NCI-H748 (cell line): ENCODE measurements at regions not wholly inside any gene's neighbourhood (a gene's known extent, or its start where the extent isn't known, plus 50 kb on each side); places are given as distances from the start of the nearest gene placed in this dataset.
"Not testable (repeated sequence)": the region's sequence is repeated elsewhere in the genome, so short reads cannot be mapped to it uniquely, and the experiment has no call there.

Experiments
- DNase-seq: peaks from one replicate; lab custom pipeline; 2025; ENCODE audit not compliant: unreplicated experiment; lab: John Stamatoyannopoulos, UW

- no peak for DNase-seq
Observed at GRCh38 chr6:76856065-76856464, 607.2 kb downstream of the HTR1B start.

DNA sequence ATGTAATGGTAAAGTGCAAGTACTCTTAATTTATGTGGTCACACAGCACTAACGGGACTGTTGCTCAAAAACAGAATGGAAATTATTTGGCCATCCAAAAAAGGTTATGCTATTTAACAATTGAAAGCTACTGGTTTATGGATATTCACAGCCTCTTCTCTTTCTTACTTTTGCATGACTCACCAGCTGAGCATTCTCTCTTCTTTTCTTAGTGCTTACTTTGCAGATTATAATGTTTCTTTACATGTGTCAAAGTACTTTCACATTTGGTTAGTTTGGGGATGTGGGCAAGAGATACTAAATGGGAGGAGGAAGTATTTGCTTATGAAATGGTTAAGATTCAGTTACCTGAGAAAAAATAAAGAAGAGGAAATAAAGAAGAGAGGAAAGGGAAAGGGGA lies 610.5 kb downstream of the HTR1B start:
- DNase-seq: no peak

GRCh38 chr6:76849274-76849970 lies 613.9 kb downstream of the HTR1B start:
- DNase-seq: peak; percentile 51

DNA sequence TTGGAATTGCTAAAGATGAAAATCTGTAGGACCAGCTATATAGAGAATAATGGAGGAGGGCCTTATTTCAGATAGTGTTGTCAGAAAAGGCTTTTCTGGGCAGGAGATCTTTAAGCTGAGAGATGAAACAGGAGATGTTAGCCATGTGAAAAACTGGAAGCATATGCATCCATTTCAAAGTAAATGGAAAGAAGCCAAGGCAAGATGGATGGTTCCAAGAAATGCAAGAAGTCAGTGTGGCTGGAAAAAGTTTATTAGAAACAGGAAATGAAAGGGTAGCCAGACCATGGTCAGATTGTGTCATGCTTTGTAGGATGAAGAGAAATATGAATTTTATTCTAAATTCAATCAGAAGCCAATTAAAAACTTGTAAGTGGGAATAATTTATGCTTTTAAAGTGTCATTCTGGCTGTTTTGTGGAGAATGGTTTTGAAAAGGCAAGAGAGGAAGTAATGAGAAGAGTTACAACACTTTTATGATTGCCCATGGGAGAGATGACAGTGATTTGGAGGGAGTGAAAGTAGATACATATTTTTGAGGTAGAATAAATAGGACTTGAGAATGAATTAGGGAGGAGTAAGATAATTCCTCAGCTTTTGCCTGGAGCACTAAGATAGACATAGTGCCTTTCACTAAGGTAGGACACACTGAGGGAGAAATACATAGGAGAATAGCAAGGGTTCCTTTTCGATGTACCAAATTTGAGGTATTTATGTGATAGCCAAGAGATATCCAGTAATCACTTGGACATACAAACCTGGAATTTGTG lies 620.1 kb downstream of the HTR1B start:
- no peak for DNase-seq

GRCh38 chr6:76840865-76841264 lies 622.4 kb downstream of the HTR1B start:
- no peak for DNase-seq

DNA sequence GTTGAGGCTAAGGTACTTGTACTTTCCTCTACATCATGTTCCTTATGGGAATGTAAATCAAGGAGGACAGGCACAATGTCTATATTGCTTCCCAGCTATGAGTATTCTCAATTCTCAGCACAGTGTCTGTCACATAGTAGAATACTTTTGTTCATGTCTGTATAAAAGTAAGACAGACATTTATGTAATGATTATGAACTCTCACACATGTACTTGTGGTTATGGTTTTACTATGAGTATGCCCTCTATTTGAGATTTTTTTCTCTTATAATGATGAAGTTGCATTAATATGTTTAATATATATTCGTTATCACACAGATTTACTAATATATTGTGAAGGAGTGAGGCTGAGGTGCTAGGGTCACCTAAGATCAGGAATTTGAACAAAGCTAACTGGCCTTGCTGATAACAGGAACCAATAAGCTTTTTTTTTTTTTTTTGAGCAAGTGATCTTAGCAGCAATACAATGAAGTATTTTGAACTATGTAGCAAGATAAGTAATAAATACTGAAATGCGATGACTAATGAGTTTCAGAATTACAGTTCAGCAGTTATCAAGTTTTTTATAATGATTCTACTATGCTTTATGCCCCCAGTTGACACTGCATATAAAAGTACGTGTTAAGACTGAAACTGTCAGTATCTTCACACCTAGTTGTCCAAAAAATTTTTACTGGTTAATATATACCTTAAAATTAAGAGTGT lies 623.1 kb downstream of the HTR1B start:
- no peak for DNase-seq

DNA sequence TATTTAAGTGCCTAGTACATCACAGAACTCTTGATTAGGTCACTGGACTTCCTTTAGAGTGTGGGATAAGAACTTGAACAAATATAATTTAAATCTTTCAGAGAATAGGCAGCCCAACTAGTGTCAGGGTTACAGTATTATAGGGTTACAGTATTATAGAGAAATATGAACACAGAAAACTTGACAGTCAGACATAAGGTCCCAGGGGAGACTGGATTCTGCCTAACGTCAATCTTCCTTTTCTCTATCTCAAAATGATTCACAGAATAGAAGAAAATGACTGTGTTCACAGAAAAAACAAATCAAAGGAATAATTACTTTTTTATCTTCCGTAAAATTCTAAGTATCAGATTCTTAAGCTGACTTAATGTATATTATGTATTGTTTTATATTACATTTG lies 623.8 kb downstream of the HTR1B start:
- DNase-seq: no peak

DNA sequence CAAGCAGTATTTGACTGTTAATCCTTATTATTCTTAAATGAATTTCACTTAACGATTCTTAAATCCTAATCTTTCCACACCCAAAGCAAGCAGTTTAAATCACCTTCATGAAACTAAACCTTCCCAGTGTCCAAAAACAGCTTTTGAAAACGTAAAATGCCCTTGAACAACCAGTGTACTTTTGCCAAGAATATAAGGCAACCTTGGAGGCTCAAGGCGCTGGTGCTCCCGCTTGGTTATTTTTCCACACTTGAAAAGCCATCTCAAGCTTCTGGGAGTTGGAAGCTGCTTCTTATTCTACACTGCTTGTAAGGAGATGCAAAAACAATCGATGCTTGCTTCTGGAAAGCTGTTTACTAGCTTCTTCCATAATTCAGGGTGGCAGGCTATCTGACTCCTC lies 625.7 kb downstream of the HTR1B start:
- DNase-seq: no peak

GRCh38 chr6:76835695-76836094 lies 627.6 kb downstream of the HTR1B start:
- DNase-seq: no peak

- peak; percentile 15 for DNase-seq
Observed at GRCh38 chr6:76835293-76835692, 628.0 kb downstream of the HTR1B start.

DNA sequence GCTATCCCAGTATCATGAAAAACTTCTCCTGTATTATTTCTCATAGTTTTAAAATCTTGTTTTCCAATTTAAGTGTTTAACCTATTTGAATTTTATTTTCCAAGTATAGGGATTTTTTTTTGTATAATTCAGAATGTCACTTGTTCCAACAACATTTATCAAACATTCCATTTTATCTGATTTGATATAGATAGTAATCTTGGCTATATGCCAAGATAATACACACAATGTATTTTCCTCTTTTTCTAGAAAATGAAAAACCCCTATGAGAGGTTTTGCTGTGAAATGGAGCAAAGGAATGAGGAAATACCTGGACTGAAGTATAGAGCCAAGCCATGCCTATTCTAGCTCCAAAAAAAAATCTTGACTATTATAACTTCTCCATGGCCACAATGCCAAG lies 628.9 kb downstream of the HTR1B start:
- DNase-seq: no peak

- peak; percentile 77 for DNase-seq
Observed at GRCh38 chr6:76831299-76831698, 632.0 kb downstream of the HTR1B start.

DNA sequence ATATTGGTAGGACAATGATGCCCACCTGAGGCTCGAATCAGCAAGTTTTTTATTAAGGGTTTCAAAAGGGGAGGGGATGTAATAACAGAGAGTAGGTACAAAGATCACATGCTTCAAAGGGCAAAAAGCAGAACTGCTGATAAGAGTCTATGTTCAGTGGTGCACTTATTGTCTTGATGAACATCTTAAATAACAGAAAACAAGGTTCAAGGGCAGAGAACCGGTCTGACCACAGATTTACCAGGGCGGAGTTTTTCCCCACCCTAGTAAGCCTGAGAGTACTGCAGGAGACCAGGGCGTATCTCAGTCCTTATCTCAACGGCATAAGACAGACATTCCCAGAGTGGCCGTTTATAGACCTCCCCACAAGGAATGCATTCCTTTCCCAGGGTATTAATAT lies 639.7 kb downstream of the HTR1B start:
- not testable (repeated sequence) for DNase-seq

- DNase-seq: no peak
Observed at GRCh38 chr6:76818451-76818850, 644.8 kb downstream of the HTR1B start.

DNA sequence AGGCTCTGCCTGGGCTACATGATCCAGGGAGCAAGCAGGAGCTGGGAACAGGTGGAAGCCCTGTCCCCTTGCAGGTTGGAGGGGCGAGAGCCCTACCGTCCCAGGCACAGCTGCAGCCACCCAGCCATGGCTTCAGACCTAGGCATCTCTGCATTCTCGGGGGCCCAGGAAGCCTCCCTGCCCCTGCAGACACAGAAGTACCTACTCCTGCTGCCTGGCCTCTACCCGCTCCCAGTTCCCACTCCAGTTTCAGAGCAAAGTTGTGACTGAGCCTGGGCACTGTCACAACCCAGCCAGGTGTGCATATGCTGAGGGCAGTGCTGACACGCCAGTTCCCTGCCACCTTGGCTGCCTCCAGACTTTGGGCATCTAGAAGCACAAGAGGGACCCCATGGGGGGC lies 645.9 kb downstream of the HTR1B start:
- DNase-seq: no peak

GRCh38 chr6:76814496-76815458 lies 648.5 kb downstream of the HTR1B start:
- no peak for DNase-seq

DNA sequence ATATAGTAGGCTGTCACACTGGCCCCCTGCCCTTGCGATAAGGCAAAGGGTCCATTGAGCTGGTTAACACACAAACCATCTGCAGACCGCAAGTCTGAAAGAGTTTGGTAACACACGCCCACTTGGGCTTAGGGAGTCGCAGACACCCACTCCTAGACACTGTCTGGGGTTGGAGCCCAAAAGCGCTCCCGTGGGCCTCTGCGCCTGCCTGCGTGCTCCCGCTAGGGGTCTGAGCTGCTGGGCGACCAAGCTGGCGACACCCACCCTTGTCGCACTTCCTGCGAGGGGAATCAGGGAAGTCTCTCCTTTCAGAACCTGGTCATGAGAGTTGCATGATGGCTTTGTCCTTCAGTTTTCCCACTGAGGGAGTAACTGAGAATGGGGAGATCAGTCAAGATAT lies 653.0 kb downstream of the HTR1B start:
- no peak for DNase-seq

DNA sequence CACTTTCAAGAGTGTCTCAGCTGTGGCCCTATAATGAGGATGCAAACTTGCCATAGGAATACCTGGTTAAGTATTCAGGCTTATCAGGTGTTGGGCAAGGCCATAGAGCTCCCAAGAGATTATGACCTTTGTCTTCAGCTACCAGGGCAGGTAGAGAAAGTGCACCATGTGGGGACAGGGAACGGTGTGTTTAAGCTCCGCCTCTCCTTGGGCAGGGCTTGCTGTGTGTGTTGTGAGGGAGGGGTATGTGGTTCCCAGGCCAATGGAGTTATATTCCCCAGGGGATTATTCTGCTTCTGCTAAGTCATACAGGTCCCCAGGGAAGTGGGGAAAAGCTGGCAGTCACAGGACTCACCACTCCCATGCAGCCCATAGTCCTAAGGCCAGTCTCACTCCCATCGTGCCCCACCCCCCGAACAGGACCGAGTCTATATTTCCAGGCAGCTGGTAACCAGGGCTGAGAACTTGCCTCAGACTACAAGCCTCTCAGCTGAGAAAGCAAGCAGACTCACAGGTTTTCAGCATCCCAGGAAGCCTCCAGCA lies 660.2 kb downstream of the HTR1B start:
- DNase-seq: no peak

DNA sequence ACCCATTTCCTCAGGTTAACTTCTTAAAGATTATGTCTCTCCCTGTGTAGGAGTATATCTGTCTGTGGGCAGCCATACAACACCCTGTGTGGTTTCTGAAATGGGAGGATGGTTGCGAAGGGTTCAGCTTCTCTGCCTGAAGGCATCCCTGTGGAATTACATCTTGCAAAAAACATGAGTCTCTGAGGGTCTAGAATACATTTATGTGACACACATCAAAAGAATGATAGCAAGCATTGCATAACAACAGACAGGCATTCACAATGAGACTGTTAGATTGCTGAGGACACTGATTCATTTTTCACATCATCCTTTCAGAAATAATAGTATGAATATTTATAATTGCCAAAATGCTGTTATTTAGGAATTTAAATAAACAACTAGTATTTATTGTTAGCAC lies 670.9 kb downstream of the HTR1B start:
- DNase-seq: no peak

DNA sequence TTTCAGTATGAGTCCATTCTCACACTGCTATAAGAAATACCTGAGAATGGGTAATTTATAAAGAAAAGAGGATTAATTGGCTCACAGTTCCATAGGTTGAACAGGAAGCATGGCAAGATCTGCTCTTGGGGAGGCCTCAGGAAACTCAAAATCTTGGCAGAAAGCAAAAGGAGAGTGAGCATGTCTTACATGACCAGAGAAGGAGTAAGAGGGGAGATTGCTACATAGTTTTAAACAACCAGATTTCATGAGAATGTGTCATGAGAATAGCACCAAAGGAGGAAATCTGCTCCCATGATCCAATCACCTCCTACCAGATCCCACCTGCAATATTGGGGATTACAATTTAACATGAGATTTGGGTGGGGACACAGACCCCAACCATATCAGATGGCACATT lies 672.4 kb downstream of the HTR1B start:
- no peak for DNase-seq
